HUES64 (cell line): ENCODE measurements at regions not wholly inside any gene's neighbourhood (a gene's known extent, or its start where the extent isn't known, plus 50 kb on each side); places are given as distances from the start of the nearest gene placed in this dataset.
"Not testable (repeated sequence)": the region's sequence is repeated elsewhere in the genome, so short reads cannot be mapped to it uniquely, and the experiment has no call there.

Source experiments
- H3K27ac ChIP-seq: 2 replicates; pipeline ENCODE4 v1.7.0; 2013; ENCODE audit warnings: low read depth, low read length, inconsistent platforms
- H3K27me3 ChIP-seq: 2 replicates; pipeline ENCODE4 v1.6.1; 2013; ENCODE audit warnings: mild to moderate bottlenecking, low read length; ENCODE audit not compliant: insufficient read depth
- H3K36me3 ChIP-seq: 2 replicates; pipeline ENCODE4 v1.6.1; 2013; ENCODE audit warnings: mild to moderate bottlenecking, low read length; ENCODE audit not compliant: insufficient read depth
- H3K4me1 ChIP-seq: 2 replicates; pipeline ENCODE4 v1.6.1; 2013; ENCODE audit warnings: mild to moderate bottlenecking, low read length, moderate library complexity; ENCODE audit not compliant: insufficient read depth
- H3K4me3 ChIP-seq: 2 replicates; pipeline ENCODE4 v1.5.1; 2013; ENCODE audit warnings: mild to moderate bottlenecking, low read length, moderate library complexity
- H3K9ac ChIP-seq: 2 replicates; pipeline ENCODE4 v1.6.1; 2013; ENCODE audit warnings: mild to moderate bottlenecking, low read depth, low read length
- H3K9me3 ChIP-seq: 2 replicates; pipeline ENCODE4 v1.6.1; 2013; ENCODE audit warnings: low read depth, low read length; ENCODE audit not compliant: insufficient read depth
- WGBS: fragments of 150-250, 120-280 bp; methylation state at CpG from one replicate; pipeline ENCODE4 v1.1.7; 2013; ENCODE audit warnings: missing lambda C conversion rate; 5-methylcytosine and 5-hydroxymethylcytosine counted together

GRCh38 chr2:234706086-234706485 is 209.2 kb upstream of the ARL4C start:
- H3K4me3 ChIP-seq: no peak overlapping the region
- H3K36me3 ChIP-seq: no peaks in the 10 kb centered on the region
- H3K27ac ChIP-seq: no peak overlapping the region
- no peak overlapping the region for H3K9ac ChIP-seq
- H3K9me3 ChIP-seq: no peaks in the 10 kb centered on the region
- H3K4me1 ChIP-seq: peaks cover 34% of the 10 kb centered on the region
- 91% methylated on average over 3 of the region's 3 CpGs for WGBS
- peaks cover 9% of the 10 kb centered on the region for H3K27me3 ChIP-seq

GRCh38 chr2:234705108-234705507 is 208.2 kb upstream of the ARL4C start:
- no peaks in the 10 kb centered on the region for H3K9me3 ChIP-seq
- WGBS: 77% methylated on average over 3 of the region's 3 CpGs
- H3K27ac ChIP-seq: no peak overlapping the region
- no peak overlapping the region for H3K9ac ChIP-seq
- H3K4me1 ChIP-seq: peaks cover 25% of the 10 kb centered on the region
- no peaks in the 10 kb centered on the region for H3K36me3 ChIP-seq
- no peak overlapping the region for H3K4me3 ChIP-seq
- H3K27me3 ChIP-seq: peaks cover 8% of the 10 kb centered on the region

GRCh38 chr2:234703258-234703657 is 206.4 kb upstream of the ARL4C start:
- Histone ChIP-seq H3K4me1 (peaks cover 10% of the 10 kb centered on the region), H3K9me3 (no peaks in the 10 kb centered on the region), H3K9ac (no peak overlapping the region), H3K27me3 (no peaks in the 10 kb centered on the region), H3K27ac (no peak overlapping the region), H3K4me3 (no peak overlapping the region), H3K36me3 (no peaks in the 10 kb centered on the region)
- 71% methylated on average over 4 of the region's 4 CpGs for WGBS

GRCh38 chr2:234702731-234703225 is 205.9 kb upstream of the ARL4C start:
- Histone ChIP-seq H3K27me3 (no peaks in the 10 kb centered on the region), H3K4me3 (no peak overlapping the region), H3K9me3 (peaks cover 4% of the 10 kb centered on the region; the same call in 1 of the 2 replicates), H3K9ac (no peak overlapping the region), H3K27ac (no peak overlapping the region), H3K4me1 (peaks cover 6% of the 10 kb centered on the region), H3K36me3 (no peaks in the 10 kb centered on the region)
- WGBS: 87% methylated on average over 12 of the region's 12 CpGs

- Histone ChIP-seq H3K9ac (no peak overlapping the region), H3K27me3 (no peaks in the 10 kb centered on the region), H3K9me3 (peaks cover 13% of the 10 kb centered on the region), H3K27ac (no peak overlapping the region), H3K4me1 (no peaks in the 10 kb centered on the region), H3K4me3 (no peak overlapping the region), H3K36me3 (no peaks in the 10 kb centered on the region)
- 93% methylated on average over 9 of the region's 9 CpGs for WGBS
Measured at GRCh38 chr2:234701841-234702240, 205.0 kb upstream of the ARL4C start.

- WGBS: 97% methylated on average over 5 of the region's 6 CpGs
- no peak overlapping the region for H3K27ac ChIP-seq
Measured at GRCh38 chr2:234701421-234701820, 204.5 kb upstream of the ARL4C start.

GRCh38 chr2:234699456-234699855 is 202.6 kb upstream of the ARL4C start:
- Histone ChIP-seq H3K4me1 (no peaks in the 10 kb centered on the region), H3K36me3 (no peaks in the 10 kb centered on the region), H3K4me3 (no peak overlapping the region), H3K27me3 (no peaks in the 10 kb centered on the region), H3K27ac (no peak overlapping the region), H3K9ac (no peak overlapping the region), H3K9me3 (peaks cover 34% of the 10 kb centered on the region)
- WGBS: 84% methylated on average over 4 of the region's 4 CpGs

More at GRCh38 chr2:234701421-234701820, 204.5 kb upstream of the ARL4C start:
- Histone ChIP-seq H3K4me1 (no peaks in the 10 kb centered on the region), H3K9ac (no peak overlapping the region), H3K36me3 (no peaks in the 10 kb centered on the region), H3K9me3 (peaks cover 18% of the 10 kb centered on the region), H3K4me3 (no peak overlapping the region), H3K27me3 (no peaks in the 10 kb centered on the region)

GRCh38 chr2:234697300-234697876 is 200.5 kb upstream of the ARL4C start:
- H3K4me1 ChIP-seq, H3K36me3 ChIP-seq, H3K27me3 ChIP-seq, H3K4me3 ChIP-seq, H3K27ac ChIP-seq, H3K9ac ChIP-seq: not testable (repeated sequence)
- H3K9me3 ChIP-seq: peaks cover 34% of the 10 kb centered on the region

- Histone ChIP-seq H3K27ac (no peak overlapping the region), H3K9me3 (peaks cover 34% of the 10 kb centered on the region), H3K9ac (no peak overlapping the region), H3K36me3 (no peaks in the 10 kb centered on the region), H3K4me1 (peaks cover 1% of the 10 kb centered on the region; the same call in 1 of the 2 replicates), H3K4me3 (no peak overlapping the region), H3K27me3 (no peaks in the 10 kb centered on the region)
- WGBS: 93% methylated on average over 2 of the region's 2 CpGs
Measured at GRCh38 chr2:234695981-234696380, 199.1 kb upstream of the ARL4C start.

- no peaks in the 10 kb centered on the region for H3K27me3 ChIP-seq
- H3K9ac ChIP-seq: no peak overlapping the region
- 92% methylated on average over 4 of the region's 4 CpGs for WGBS
- H3K4me3 ChIP-seq: no peak overlapping the region
- H3K27ac ChIP-seq: no peak overlapping the region
- peaks cover 34% of the 10 kb centered on the region for H3K9me3 ChIP-seq
- H3K4me1 ChIP-seq: peaks cover 9% of the 10 kb centered on the region; the same call in 1 of the 2 replicates
- H3K36me3 ChIP-seq: no peaks in the 10 kb centered on the region
Measured at GRCh38 chr2:234694244-234695013, 197.5 kb upstream of the ARL4C start.

GRCh38 chr2:234693681-234694190 is 196.9 kb upstream of the ARL4C start:
- not testable (repeated sequence) for H3K4me3 ChIP-seq, H3K4me1 ChIP-seq, H3K36me3 ChIP-seq, H3K9ac ChIP-seq, H3K27ac ChIP-seq, H3K27me3 ChIP-seq
- WGBS: 80% methylated on average over 2 of the region's 2 CpGs
- H3K9me3 ChIP-seq: peaks cover 34% of the 10 kb centered on the region
